K562 (cell line): ENCODE measurements at regions not wholly inside any gene's neighbourhood (a gene's known extent, or its start where the extent isn't known, plus 50 kb on each side); places are given as distances from the start of the nearest gene placed in this dataset.

Experiments
- ATAC-seq: fragments of 200-7000 bp; cut with Tn5 transposase; 3 replicates; pipeline ENCODE4 v1.9.1; 2020; ENCODE audit warnings: moderate library complexity
- BruUV-seq: library from RNA; stranded (reverse); fragments of 400-500 nt; replicated peaks from 2 replicates; lab custom pipeline; 2021; lab: Mats Ljungman, UMichigan
- CTCF ChIA-PET: fragments of 300-600 bp; formaldehyde crosslinking; extraction: SDS; loops from one replicate; lab custom pipeline; 2021; ENCODE audit warnings: low intra/inter-chr PET ratio; lab: Yijun Ruan, JAX
- POLR2A ChIA-PET: fragments of 300-600, 350-650 bp; sonication (Branson Sonifier 250); formaldehyde crosslinking; extraction: SDS; loops from one replicate; lab custom pipeline; 2021; ENCODE audit warnings: antibody characterized with exemption, inconsistent platforms; lab: Yijun Ruan, JAX
- DNase-seq, 4 experiments: peaks; one replicate each; pipeline versions ENCODE4 v3.0.0 to v3.0.0-alpha.2; 2011 to 2018; ENCODE audit warnings: low spot score in 3 of 4, mixed read lengths in 3 of 4; ENCODE audit errors: extremely low read depth in 1 of 4
- FAIRE-seq: peaks from 2 replicates; lab custom pipeline; 2011; peaks lifted over from hg19 to GRCh38; lab: Jason Lieb, UNC
- H2AFZ ChIP-seq: 2 replicates; pipeline ENCODE4 v1.6.0; 2011; ENCODE audit warnings: low read depth, low read length, control low read depth, inconsistent platforms
- H3K27ac ChIP-seq: fragments of 200-600 bp; 3 replicates; pipeline ENCODE4 v1.8.0; 2011; ENCODE audit warnings: low read depth, mild to moderate bottlenecking, control low read depth, inconsistent platforms, low read length, moderate library complexity, mixed read lengths; ENCODE audit errors: extremely low read depth
- H3K27me3 ChIP-seq, 2 experiments: fragments of 300-600 bp in 1 of 2; 2 replicates in 1 of 2; 3 replicates in 1 of 2; pipeline versions ENCODE4 v1.6.0 to v1.8.0; 2011; ENCODE audit warnings: inconsistent platforms in 2 of 2, low read length in 2 of 2, mild to moderate bottlenecking in 1 of 2, mixed read lengths in 1 of 2, moderate library complexity in 1 of 2; ENCODE audit not compliant: control insufficient read depth in 2 of 2, insufficient read depth in 2 of 2
- H3K36me3 ChIP-seq: fragments of 300-600 bp; 3 replicates; pipeline ENCODE4 v1.8.0; 2011; ENCODE audit warnings: mild to moderate bottlenecking, low read length, inconsistent platforms; ENCODE audit not compliant: control insufficient read depth, insufficient read depth
- H3K4me1 ChIP-seq, 2 experiments: fragments of 200-600 bp in 1 of 2; replicated peaks in 1 of 2; 2 replicates in 1 of 2; 3 replicates in 1 of 2; pipeline versions ENCODE4 v1.5.1 to v1.8.0; 2011; ENCODE audit warnings: inconsistent platforms in 2 of 2, low read length in 2 of 2, mild to moderate bottlenecking in 1 of 2, mixed read lengths in 1 of 2, moderate library complexity in 1 of 2; ENCODE audit not compliant: control insufficient read depth in 2 of 2, insufficient read depth in 2 of 2
- H3K4me2 ChIP-seq: 2 replicates; pipeline ENCODE4 v1.6.1; 2011; ENCODE audit warnings: low read length, control low read depth, inconsistent platforms, mixed read lengths; ENCODE audit not compliant: insufficient read depth
- H3K4me3 ChIP-seq: fragments of 200-600 bp; sonication (generic), shearing (Covaris generic); 2 replicates; pipeline ENCODE4 v1.5.1; 2016; ENCODE audit warnings: control low read depth, inconsistent platforms
- H3K79me2 ChIP-seq: fragments of 200-600 bp; 3 replicates; pipeline ENCODE4 v1.8.0; 2011; ENCODE audit warnings: low read length, inconsistent platforms; ENCODE audit not compliant: control insufficient read depth, insufficient read depth
- H3K9ac ChIP-seq, 2 experiments: 2 replicates each; pipeline versions ENCODE4 v1.6.0 to v1.6.1; 2011; ENCODE audit warnings: low read depth in 2 of 2, low read length in 2 of 2, control low read depth in 1 of 2, inconsistent platforms in 1 of 2, mild to moderate bottlenecking in 1 of 2, mixed read lengths in 1 of 2; ENCODE audit not compliant: insufficient read depth in 1 of 2
- H3K9me1 ChIP-seq: one replicate; pipeline ENCODE4 v1.6.0; 2011; ENCODE audit warnings: inconsistent platforms, mild to moderate bottlenecking, low read length, moderate library complexity; ENCODE audit not compliant: control insufficient read depth, insufficient read depth
- H3K9me3 ChIP-seq: replicated peaks from 2 replicates; pipeline ENCODE4 v1.5.1; 2011; ENCODE audit warnings: low read depth, low read length, inconsistent platforms; ENCODE audit not compliant: control insufficient read depth, insufficient read depth
- H4K20me1 ChIP-seq: replicated peaks from 2 replicates; pipeline ENCODE4 v1.6.1; 2011; ENCODE audit warnings: low read length, inconsistent platforms, mixed read lengths; ENCODE audit not compliant: control insufficient read depth, insufficient read depth
- CBX2 ChIP-seq: fragments of 200-600 bp; sonication (generic); IDR thresholded peaks from one replicate; pipeline ENCODE4 v1.6.1; 2012; ENCODE audit warnings: mild to moderate bottlenecking, low read length, inconsistent platforms; ENCODE audit not compliant: insufficient read depth, poor library complexity, severe bottlenecking
- KLF1 ChIP-seq: fragments of 450-650 bp; IDR thresholded peaks from 2 replicates; pipeline ENCODE4 v1.6.1; 2016; ENCODE audit warnings: missing genetic modification characterization, missing compliant biosample characterization
- MEF2A ChIP-seq: IDR thresholded peaks from 2 replicates; pipeline ENCODE4 v1.6.1; 2011; ENCODE audit warnings: low read depth, mild to moderate bottlenecking, low read length, moderate library complexity; ENCODE audit not compliant: control insufficient read depth
- PCBP1 ChIP-seq: fragments of 200-400 bp; formaldehyde crosslinking; IDR thresholded peaks from 2 replicates; pipeline ENCODE4 v1.6.1; 2018; ENCODE audit warnings: mild to moderate bottlenecking, low read depth, low read length; ENCODE audit not compliant: poor library complexity, severe bottlenecking
- POLR2B ChIP-seq: fragments of 450-650 bp; IDR thresholded peaks from 2 replicates; pipeline ENCODE4 v1.6.1; 2018; ENCODE audit warnings: low read depth; ENCODE audit not compliant: partially characterized antibody
- RAD21 ChIP-seq, 2 experiments: fragments of 250-450 bp in 1 of 2; fragments of 450-650 bp in 1 of 2; sonication (Bioruptor Pico) in 1 of 2; formaldehyde crosslinking in 1 of 2; IDR thresholded peaks in 1 of 2; conservative IDR thresholded peaks in 1 of 2; 2 replicates each; pipeline versions ENCODE4 v1.4.0 to v1.8.0; 2020 to 2022; ENCODE audit warnings: mild to moderate bottlenecking in 2 of 2, moderate library complexity in 1 of 2
- RBM22 ChIP-seq: fragments of 200-400 bp; formaldehyde crosslinking; IDR thresholded peaks from 2 replicates; pipeline ENCODE4 v1.6.1; 2018; ENCODE audit warnings: low read length, low read depth; ENCODE audit not compliant: poor library complexity, severe bottlenecking
- SNRNP70 ChIP-seq: fragments of 200-400 bp; formaldehyde crosslinking; optimal IDR thresholded peaks from 2 replicates; pipeline ENCODE3; 2017; ENCODE audit warnings: low read depth, low read length
- SRSF3 ChIP-seq: fragments of 200-400 bp; formaldehyde crosslinking; IDR thresholded peaks from 2 replicates; pipeline ENCODE4 v1.6.1; 2016; ENCODE audit warnings: mild to moderate bottlenecking, low read length, moderate library complexity; ENCODE audit not compliant: insufficient read depth
- ZNF436 ChIP-seq: fragments of 250-450, 450-650 bp; sonication (Bioruptor Pico); formaldehyde crosslinking; IDR thresholded peaks from 2 replicates; pipeline ENCODE4 v1.7.0; 2020; ENCODE audit warnings: mild to moderate bottlenecking
- WGBS: fragments of 100-300 bp; shearing (Covaris generic); methylation state at CpG from one replicate; pipeline ENCODE4 v1.1.6; 2016; ENCODE audit warnings: low coverage, mixed read lengths; ENCODE audit not compliant: insufficient coverage; ENCODE audit errors: missing lambda C conversion rate; 5-methylcytosine and 5-hydroxymethylcytosine counted together
- in situ Hi-C: fragments of 300-500 bp; cut with MboI; formaldehyde crosslinking; loops from 4 replicates; pipeline ENCODE4 v1.15.0; 2018; ENCODE audit warnings: inconsistent platforms, mixed read lengths
- intact Hi-C: fragments of 100-400 bp; cut with micrococcal nuclease; formaldehyde crosslinking; loops from 2 replicates; pipeline ENCODE4 v1.14.2; 2022

DNA sequence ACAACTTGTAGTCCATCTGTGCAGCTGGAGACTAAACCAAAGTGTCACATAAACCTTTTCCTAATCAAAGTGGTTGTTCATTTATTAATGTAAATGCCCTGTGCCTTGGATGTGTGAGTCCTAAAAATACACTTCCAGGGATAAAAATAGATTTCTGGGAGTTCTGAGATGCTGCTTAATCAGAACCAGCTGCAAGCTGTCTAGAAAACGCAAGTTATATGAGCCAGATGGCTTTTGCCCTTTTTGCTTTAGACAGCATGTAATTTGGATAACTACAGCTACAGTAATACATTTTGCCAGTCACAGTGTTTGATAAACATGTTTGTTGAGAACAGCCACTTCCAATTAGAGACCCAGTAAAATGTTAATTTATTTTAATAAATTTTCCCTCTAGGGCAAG is 185.1 kb upstream of the PRPS1L1 start:
- intact Hi-C loops, result loop anchor here (5.0 kb wide), 1 partner anchor 35 kb away; no protein-coding TSS in a partner anchor
- H3K4me3 ChIP-seq, result no peak overlapping the region
- BruUV-seq, result no TSS peak
- H2AFZ ChIP-seq, result peak overlapping the region; percentile 16
- H3K9me1 ChIP-seq, result no peaks in the 10 kb centered on the region
- no peaks in the 10 kb centered on the region for H3K27me3 ChIP-seq
- FAIRE-seq (no peak), DNase-seq (no peak), ATAC-seq (no peak)
- ChIA-PET CTCF (no interaction called here), POLR2A (no interaction called here)
- H3K27ac ChIP-seq, result no peak overlapping the region
- H3K4me1 ChIP-seq, result no peaks in the 10 kb centered on the region; a peak in 1 of 5 replicates
- H4K20me1 ChIP-seq, result no peaks in the 10 kb centered on the region
- TF ChIP-seq KLF1 (tag), result no peak
- 0 out of 2 replicates have a peak, but pooled peaks have one; percentile 34 for TF ChIP-seq MEF2A
- 11% methylated on average over 1 of the region's 1 CpG for WGBS
- no peaks in the 10 kb centered on the region for H3K36me3 ChIP-seq
- H3K9me3 ChIP-seq, result no peaks in the 10 kb centered on the region
- no peaks in the 10 kb centered on the region for H3K79me2 ChIP-seq
- no peak overlapping the region for H3K4me2 ChIP-seq
- in situ Hi-C loops, result no loop called here
- H3K9ac ChIP-seq, result no peak overlapping the region

DNA sequence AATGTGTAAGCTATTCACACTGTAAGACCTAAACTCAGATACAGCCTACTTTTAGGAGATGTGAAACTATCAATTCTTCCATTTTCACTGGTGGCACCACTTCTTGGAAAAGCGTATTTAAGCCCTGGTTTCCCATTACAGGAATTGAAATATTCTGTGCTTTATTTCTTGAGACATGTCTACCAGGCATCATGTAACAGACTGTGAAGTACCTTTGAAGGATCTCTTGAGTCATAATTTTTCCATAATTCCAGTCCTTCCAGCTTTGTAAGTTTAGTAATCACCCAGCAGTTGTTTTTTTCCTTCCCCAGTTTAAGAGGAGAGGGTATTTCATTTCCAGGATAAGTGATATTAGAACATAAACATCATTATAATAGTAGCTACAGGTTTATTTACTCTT is 186.0 kb upstream of the PRPS1L1 start:
- no peaks in the 10 kb centered on the region for H3K79me2 ChIP-seq
- POLR2A ChIA-PET, result interaction anchor here (0.7 to 1.0 kb wide), 2 partner anchors 10 to 1969 kb away, joined by 3 read pairs; no protein-coding TSS in a partner anchor
- no peaks in the 10 kb centered on the region; the same call in 1 of the 2 replicates for H3K9me3 ChIP-seq
- TF ChIP-seq CBX2 (no peak), PCBP1 (no peak), RBM22 (no peak), SNRNP70 (no peak), SRSF3 (no peak), RAD21 (CRISPR knock-in tag; conservative IDR thresholded peaks at IDR 0.05 in 1 of 2, IDR thresholded peaks at IDR 0.05 in 1 of 2) (no peak), ZNF436 (CRISPR knock-in tag) (no peak), POLR2B (no peak)
- in situ Hi-C loops, result no loop called here
- 72% methylated on average over 1 of the region's 1 CpG for WGBS
- no TSS peak for BruUV-seq
- FAIRE-seq, result no peak
- no peak for DNase-seq
- H4K20me1 ChIP-seq, result no peaks in the 10 kb centered on the region
- no peaks in the 10 kb centered on the region for H3K36me3 ChIP-seq
- H2AFZ ChIP-seq, result peak overlapping the region; percentile 56; the same call in 1 of the 2 replicates
- H3K4me1 ChIP-seq, result no peaks in the 10 kb centered on the region; a peak in 1 of 5 replicates
- no peak overlapping the region for H3K9ac ChIP-seq
- H3K9me1 ChIP-seq, result no peaks in the 10 kb centered on the region
- no peak overlapping the region for H3K4me2 ChIP-seq
- ATAC-seq, result no peak
- intact Hi-C loops, result loop anchor here (2.0 to 5.0 kb wide), 2 partner anchors 36 to 131 kb away; no protein-coding TSS in a partner anchor
- CTCF ChIA-PET, result no interaction called here
- no peaks in the 10 kb centered on the region for H3K27me3 ChIP-seq
- H3K4me3 ChIP-seq, result no peak overlapping the region
- no peak overlapping the region for H3K27ac ChIP-seq
